ENCODE measurements at regions not wholly inside any gene's neighbourhood (a gene's known extent, or its start where the extent isn't known, plus 50 kb on each side); places are given as distances from the start of the nearest gene placed in this dataset.

DNA sequence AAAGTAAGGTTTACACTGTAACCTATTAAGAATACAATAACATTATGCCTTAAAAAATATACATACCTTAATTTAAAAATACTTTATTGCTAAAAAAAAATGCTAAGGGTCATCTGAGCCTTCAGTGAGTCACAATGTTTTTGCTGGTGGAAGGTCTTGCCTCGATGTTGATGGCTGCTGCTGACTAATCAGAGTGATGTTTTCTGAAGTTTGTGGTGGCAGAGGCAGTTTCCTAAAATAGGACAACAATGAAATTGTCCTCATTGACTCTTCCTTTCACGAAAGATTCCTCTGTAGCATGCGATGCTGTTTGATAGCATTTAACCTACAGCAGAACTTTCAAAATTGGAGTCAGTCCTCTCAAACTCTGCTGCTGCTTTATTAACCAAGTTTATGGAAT, 97.6 kb downstream of the FAT3 start:
- Histone ChIP-seq H3K4me1 (no peaks in the 10 kb centered on the region), H3K27me3 (no peaks in the 10 kb centered on the region), H3K4me3 (no peak overlapping the region), H3K9me3 (peaks cover 0 to 11% of the 10 kb centered on the region in 2 donors), H3K36me3 (no peaks in the 10 kb centered on the region), H3K27ac (no peak overlapping the region)
- TF ChIP-seq, protein P1, sequence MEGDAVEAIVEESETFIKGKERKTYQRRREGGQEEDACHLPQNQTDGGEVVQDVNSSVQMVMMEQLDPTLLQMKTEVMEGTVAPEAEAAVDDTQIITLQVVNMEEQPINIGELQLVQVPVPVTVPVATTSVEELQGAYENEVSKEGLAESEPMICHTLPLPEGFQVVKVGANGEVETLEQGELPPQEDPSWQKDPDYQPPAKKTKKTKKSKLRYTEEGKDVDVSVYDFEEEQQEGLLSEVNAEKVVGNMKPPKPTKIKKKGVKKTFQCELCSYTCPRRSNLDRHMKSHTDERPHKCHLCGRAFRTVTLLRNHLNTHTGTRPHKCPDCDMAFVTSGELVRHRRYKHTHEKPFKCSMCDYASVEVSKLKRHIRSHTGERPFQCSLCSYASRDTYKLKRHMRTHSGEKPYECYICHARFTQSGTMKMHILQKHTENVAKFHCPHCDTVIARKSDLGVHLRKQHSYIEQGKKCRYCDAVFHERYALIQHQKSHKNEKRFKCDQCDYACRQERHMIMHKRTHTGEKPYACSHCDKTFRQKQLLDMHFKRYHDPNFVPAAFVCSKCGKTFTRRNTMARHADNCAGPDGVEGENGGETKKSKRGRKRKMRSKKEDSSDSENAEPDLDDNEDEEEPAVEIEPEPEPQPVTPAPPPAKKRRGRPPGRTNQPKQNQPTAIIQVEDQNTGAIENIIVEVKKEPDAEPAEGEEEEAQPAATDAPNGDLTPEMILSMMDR (IDR thresholded peaks at IDR 0.05) = no peak
- intact Hi-C loops (cut with DNase I) = no loop called here
- no peak for DNase-seq (ENCODE audit: low spot score in 2 of 2)

DNA sequence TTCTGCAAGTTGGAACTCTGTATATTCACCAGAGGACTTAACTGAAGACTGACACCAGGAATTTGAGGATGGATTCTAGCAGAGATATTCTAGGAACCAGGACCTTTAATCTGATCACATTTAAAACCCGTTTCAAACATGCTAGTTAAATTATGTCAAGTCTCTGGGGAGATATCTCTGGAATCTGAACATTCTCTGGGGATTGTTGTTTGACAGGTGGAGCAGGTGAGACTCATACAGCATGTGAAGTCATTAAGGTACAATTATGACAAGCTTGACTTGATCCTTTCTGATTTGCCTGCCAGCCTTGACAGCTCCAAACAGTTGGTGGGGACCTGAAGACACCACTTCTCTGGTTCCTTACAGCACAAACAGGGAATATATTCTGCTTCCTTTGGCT, 100.3 kb downstream of the FAT3 start:
- Histone ChIP-seq H3K27me3 (no peaks in the 10 kb centered on the region), H3K9me3 (peaks cover 0 to 11% of the 10 kb centered on the region in 2 donors), H3K36me3 (no peaks in the 10 kb centered on the region), H3K27ac (no peak overlapping the region), H3K4me1 (no peaks in the 10 kb centered on the region), H3K4me3 (no peak overlapping the region)
- intact Hi-C loops (cut with DNase I) = loop anchor here (5.0 kb wide), 1 partner anchor 98 kb away; no protein-coding TSS in a partner anchor
- DNase-seq (ENCODE audit: low spot score in 2 of 2) = no peak
- TF ChIP-seq, protein P1 (IDR thresholded peaks at IDR 0.05) = no peak

DNA sequence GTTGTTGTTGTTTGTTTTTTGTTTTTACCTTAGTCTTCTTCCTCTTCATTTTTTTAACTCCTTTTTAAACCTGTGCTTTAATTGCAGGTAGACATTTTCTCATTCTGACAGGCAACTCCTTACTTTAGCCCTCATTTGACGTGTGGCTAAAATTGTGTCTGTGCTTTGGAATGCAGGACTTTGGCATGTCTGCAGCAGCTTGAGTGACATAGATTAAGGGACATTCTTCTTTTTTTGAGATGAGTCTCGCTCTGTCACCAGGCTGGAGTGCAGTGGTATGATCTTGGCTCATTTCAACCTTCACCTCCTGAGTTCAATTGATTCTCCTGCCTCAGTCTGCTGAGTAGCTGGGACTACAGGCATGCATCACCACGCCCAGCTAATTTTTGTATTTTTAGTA, 100.8 kb downstream of the FAT3 start:
- TF ChIP-seq, protein P1 (IDR thresholded peaks at IDR 0.05) = no peak
- H3K9me3 ChIP-seq = peaks cover 0 to 11% of the 10 kb centered on the region in 2 donors
- intact Hi-C loops (cut with DNase I) = loop anchor here (5.0 kb wide), 1 partner anchor 98 kb away; no protein-coding TSS in a partner anchor
- H3K4me3 ChIP-seq = no peak overlapping the region
- no peaks in the 10 kb centered on the region for H3K36me3 ChIP-seq
- no peaks in the 10 kb centered on the region for H3K27me3 ChIP-seq
- H3K4me1 ChIP-seq = no peaks in the 10 kb centered on the region
- H3K27ac ChIP-seq = no peak overlapping the region
- no peak for DNase-seq (ENCODE audit: low spot score in 2 of 2)

DNA sequence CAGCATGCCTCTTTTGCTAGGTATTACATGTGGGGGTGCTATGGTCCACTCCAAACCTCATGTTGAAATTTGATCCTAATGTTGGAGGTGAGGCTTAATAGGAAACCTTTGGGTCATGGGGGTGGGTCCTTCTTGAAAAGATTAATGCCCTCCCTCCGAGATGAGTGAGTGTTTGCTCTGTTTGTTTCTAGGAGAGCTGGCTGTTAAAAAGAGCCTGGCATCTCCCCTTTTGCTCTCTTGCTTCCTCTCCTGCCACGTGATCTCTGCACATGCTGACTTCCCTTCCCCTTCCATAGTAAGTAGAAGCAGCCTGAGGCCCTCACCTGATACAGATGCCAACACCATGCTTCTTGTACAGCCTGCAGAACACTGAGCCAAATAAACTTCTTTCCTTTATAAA, 104.5 kb downstream of the FAT3 start:
- Histone ChIP-seq H3K27ac (no peak overlapping the region), H3K36me3 (no peaks in the 10 kb centered on the region), H3K27me3 (no peaks in the 10 kb centered on the region), H3K4me1 (peaks cover 0 to 10% of the 10 kb centered on the region in 2 donors), H3K4me3 (no peak overlapping the region), H3K9me3 (no peaks in the 10 kb centered on the region)
- TF ChIP-seq, protein P1 (IDR thresholded peaks at IDR 0.05) = no peak
- no peak for DNase-seq (ENCODE audit: low spot score in 2 of 2)
- intact Hi-C loops (cut with DNase I) = loop anchor here (5.0 kb wide), 1 partner anchor 102 kb away; no protein-coding TSS in a partner anchor

DNA sequence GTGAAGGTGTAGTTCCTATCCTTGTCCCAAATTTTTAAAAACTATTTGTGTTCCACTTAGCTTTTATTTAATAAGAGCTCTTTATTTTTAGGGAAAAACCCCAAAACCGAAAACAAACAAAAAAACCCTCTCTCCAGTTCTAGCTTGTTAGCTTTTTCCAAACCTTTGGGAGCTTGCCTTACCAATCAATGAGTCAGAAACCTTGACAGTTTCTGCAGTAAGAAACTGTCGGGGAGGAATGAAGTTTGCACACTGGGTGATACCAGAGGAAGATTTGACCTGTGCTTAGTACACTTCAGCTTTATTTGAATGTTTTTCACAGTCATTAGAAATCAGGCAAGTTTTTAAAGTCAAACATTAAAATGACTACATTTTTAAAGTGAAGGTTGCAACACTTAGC, 105.0 kb downstream of the FAT3 start:
- DNase-seq (ENCODE audit: low spot score in 2 of 2) = no peak
- Histone ChIP-seq H3K9me3 (no peaks in the 10 kb centered on the region), H3K27me3 (no peaks in the 10 kb centered on the region), H3K36me3 (no peaks in the 10 kb centered on the region), H3K27ac (no peak overlapping the region), H3K4me3 (no peak overlapping the region), H3K4me1 (peaks cover 0 to 10% of the 10 kb centered on the region in 2 donors)
- intact Hi-C loops (cut with DNase I) = loop anchor here (5.0 kb wide), 1 partner anchor 102 kb away; no protein-coding TSS in a partner anchor
- TF ChIP-seq, protein P1 (IDR thresholded peaks at IDR 0.05) = no peak

DNA sequence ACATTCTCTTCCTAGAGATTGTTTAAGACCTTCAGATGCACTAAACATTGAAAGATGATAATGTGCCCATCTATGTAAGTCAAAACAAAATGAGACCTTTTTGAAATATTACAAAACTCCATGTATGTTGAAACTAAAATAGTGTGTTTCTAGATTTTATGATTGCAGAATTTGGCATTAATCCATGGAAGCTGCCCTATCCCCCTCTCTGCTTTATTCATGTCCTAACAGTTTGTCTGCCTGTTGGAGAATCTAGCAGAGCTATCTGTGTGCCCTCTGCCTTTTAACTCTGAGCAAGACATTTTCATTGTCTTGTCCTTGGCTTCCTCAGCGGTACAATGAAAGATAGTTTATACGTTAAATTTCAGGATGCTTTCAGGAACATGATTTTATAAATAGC, 105.5 kb downstream of the FAT3 start:
- TF ChIP-seq, protein P1 (IDR thresholded peaks at IDR 0.05) = no peak
- Histone ChIP-seq H3K27ac (no peak overlapping the region), H3K36me3 (no peaks in the 10 kb centered on the region), H3K27me3 (no peaks in the 10 kb centered on the region), H3K4me1 (peaks cover 0 to 10% of the 10 kb centered on the region in 2 donors), H3K9me3 (no peaks in the 10 kb centered on the region), H3K4me3 (no peak overlapping the region)
- DNase-seq (ENCODE audit: low spot score in 2 of 2) = no peak
- intact Hi-C loops (cut with DNase I) = no loop called here

Measured in ascending aorta (tissue), 2 donors.